H9 (cell line): ENCODE measurements at regions not wholly inside any gene's neighbourhood (a gene's known extent, or its start where the extent isn't known, plus 50 kb on each side); places are given as distances from the start of the nearest gene placed in this dataset.

Source experiments
- DNase-seq: peaks from one replicate; pipeline ENCODE4 v3.0.0-alpha.2; 2017
- H2AFZ ChIP-seq: one replicate; pipeline ENCODE4 v1.6.1; 2013; ENCODE audit warnings: mild to moderate bottlenecking, low read length, control low read depth, moderate library complexity
- H2AK5ac ChIP-seq: 2 replicates; pipeline ENCODE4 v1.6.1; 2013; ENCODE audit warnings: low read length, control low read depth, mixed read lengths; ENCODE audit not compliant: insufficient read length
- H2BK120ac ChIP-seq: one replicate; pipeline ENCODE4 v1.6.1; 2013; ENCODE audit warnings: low read depth, mild to moderate bottlenecking, low read length, control low read depth, inconsistent platforms; ENCODE audit not compliant: poor library complexity, severe bottlenecking
- H2BK12ac ChIP-seq: 2 replicates; pipeline ENCODE4 v1.6.1; 2013; ENCODE audit warnings: low read length, control low read depth, mixed read lengths, low read depth; ENCODE audit not compliant: insufficient read length
- H2BK15ac ChIP-seq: 2 replicates; pipeline ENCODE4 v1.6.1; 2013; ENCODE audit warnings: low read depth, low read length, control low read depth
- H2BK20ac ChIP-seq: one replicate; pipeline ENCODE4 v1.6.1; 2013; ENCODE audit warnings: low read depth, mild to moderate bottlenecking, low read length, control low read depth, inconsistent platforms; ENCODE audit not compliant: poor library complexity, severe bottlenecking
- H2BK5ac ChIP-seq: 2 replicates; pipeline ENCODE4 v1.6.1; 2013; ENCODE audit warnings: low read length, control low read depth, mixed read lengths; ENCODE audit not compliant: insufficient read length
- H3K14ac ChIP-seq: 2 replicates; pipeline ENCODE4 v1.6.1; 2013; ENCODE audit warnings: low read length, control low read depth; ENCODE audit not compliant: insufficient read depth
- H3K18ac ChIP-seq: 2 replicates; pipeline ENCODE4 v1.6.1; 2013; ENCODE audit warnings: low read depth, mild to moderate bottlenecking, mixed read lengths, low read length, control low read depth; ENCODE audit not compliant: insufficient read length
- H3K23ac ChIP-seq: 2 replicates; pipeline ENCODE4 v1.6.1; 2013; ENCODE audit warnings: low read length, control low read depth, mixed read lengths, low read depth; ENCODE audit not compliant: insufficient read length
- H3K23me2 ChIP-seq: 2 replicates; pipeline ENCODE4 v1.6.1; 2013; ENCODE audit warnings: low read depth, mild to moderate bottlenecking, mixed read lengths, low read length, control low read depth; ENCODE audit not compliant: insufficient read length, poor library complexity, severe bottlenecking
- H3K27ac ChIP-seq: 2 replicates; pipeline ENCODE4 v1.5.1; 2013; ENCODE audit warnings: low read length, control low read depth, mixed read lengths, low read depth; ENCODE audit not compliant: insufficient read length
- H3K27me3 ChIP-seq: 2 replicates; pipeline ENCODE4 v1.6.1; 2013; ENCODE audit warnings: low read length, control low read depth, inconsistent platforms; ENCODE audit not compliant: insufficient read depth
- H3K4ac ChIP-seq: 2 replicates; pipeline ENCODE4 v1.6.1; 2013; ENCODE audit warnings: low read depth, mild to moderate bottlenecking, control low read depth, inconsistent platforms, low read length, moderate library complexity
- H3K4me1 ChIP-seq: 2 replicates; pipeline ENCODE4 v1.6.1; 2013; ENCODE audit warnings: low read length, control low read depth, inconsistent platforms; ENCODE audit not compliant: insufficient read depth
- H3K4me2 ChIP-seq: 2 replicates; pipeline ENCODE4 v1.6.1; 2013; ENCODE audit warnings: low read length, control low read depth, mixed read lengths; ENCODE audit not compliant: insufficient read length, insufficient read depth
- H3K56ac ChIP-seq: 2 replicates; pipeline ENCODE4 v1.6.1; 2013; ENCODE audit warnings: low read depth, mild to moderate bottlenecking, mixed read lengths, low read length, control low read depth; ENCODE audit not compliant: insufficient read length
- H3K79me1 ChIP-seq: 2 replicates; pipeline ENCODE4 v1.6.1; 2013; ENCODE audit warnings: low read depth, mild to moderate bottlenecking, moderate library complexity, low read length, control low read depth, inconsistent platforms; ENCODE audit not compliant: insufficient read depth, poor library complexity, severe bottlenecking
- H3K79me2 ChIP-seq: 2 replicates; pipeline ENCODE4 v1.6.1; 2013; ENCODE audit warnings: low read length, control low read depth, inconsistent platforms; ENCODE audit not compliant: insufficient read depth
- H3K9ac ChIP-seq: 2 replicates; pipeline ENCODE4 v1.6.1; 2013; ENCODE audit warnings: low read length, control low read depth, mixed read lengths; ENCODE audit not compliant: insufficient read length; ENCODE audit errors: extremely low read depth
- H3K9me3 ChIP-seq: one replicate; pipeline ENCODE4 v1.6.1; 2013; ENCODE audit warnings: low read depth, low read length, inconsistent platforms; ENCODE audit not compliant: control insufficient read depth
- H3T11ph ChIP-seq: one replicate; pipeline ENCODE4 v1.6.1; 2013; ENCODE audit warnings: mild to moderate bottlenecking, low read length, control low read depth, inconsistent platforms
- H4K20me1 ChIP-seq: one replicate; pipeline ENCODE4 v1.6.1; 2013; ENCODE audit not compliant: control insufficient read depth, insufficient read length, insufficient read depth
- H4K5ac ChIP-seq: 2 replicates; pipeline ENCODE4 v1.6.1; 2013; ENCODE audit warnings: low read depth, mild to moderate bottlenecking, mixed read lengths, low read length, control low read depth; ENCODE audit not compliant: insufficient read length
- H4K8ac ChIP-seq: replicated peaks from 2 replicates; pipeline ENCODE4 v1.6.1; 2013; ENCODE audit warnings: low read length, control low read depth, mixed read lengths, low read depth; ENCODE audit not compliant: insufficient read length
- H4K91ac ChIP-seq: 2 replicates; pipeline ENCODE4 v1.6.1; 2013; ENCODE audit warnings: low read depth, mild to moderate bottlenecking, moderate library complexity, mixed read lengths, low read length, control low read depth; ENCODE audit not compliant: insufficient read length
- H3K27ac Mint-ChIP-seq, 3 experiments: 2 replicates in 2 of 3; 3 replicates in 1 of 3; pipeline ENCODE4 v1.8.0; 2020 to 2021; ENCODE audit warnings: mixed read lengths in 3 of 3, mild to moderate bottlenecking in 1 of 3, moderate library complexity in 1 of 3
- H3K27me3 Mint-ChIP-seq: 2 replicates; pipeline ENCODE4 v1.8.0; 2021; ENCODE audit warnings: low read depth, mild to moderate bottlenecking, moderate library complexity, mixed read lengths
- H3K36me3 Mint-ChIP-seq, 3 experiments: 2 replicates in 2 of 3; 3 replicates in 1 of 3; pipeline ENCODE4 v1.8.0; 2020 to 2021; ENCODE audit warnings: low read depth in 3 of 3, mixed read lengths in 3 of 3; ENCODE audit not compliant: insufficient read depth in 1 of 3
- H3K4me1 Mint-ChIP-seq, 2 experiments: 2 replicates each; pipeline ENCODE4 v1.8.0; 2020; ENCODE audit warnings: mixed read lengths in 2 of 2
- H3K4me3 Mint-ChIP-seq, 2 experiments: 2 replicates in 1 of 2; 3 replicates in 1 of 2; pipeline ENCODE4 v1.8.0; 2020 to 2021; ENCODE audit warnings: mild to moderate bottlenecking in 2 of 2, mixed read lengths in 2 of 2, moderate library complexity in 1 of 2
- H3K9me3 Mint-ChIP-seq, 2 experiments: 2 replicates in 1 of 2; 3 replicates in 1 of 2; pipeline ENCODE4 v1.8.0; 2020; ENCODE audit warnings: mild to moderate bottlenecking in 2 of 2, mixed read lengths in 2 of 2, moderate library complexity in 1 of 2
- WGBS: extraction: QIAGEN DNeasy Blood & Tissue Kit; methylation state at CpG from one replicate; pipeline ENCODE4 v1.1.7; 2013; ENCODE audit warnings: missing lambda C conversion rate, low lambda C conversion rate, mixed read lengths; ENCODE audit not compliant: insufficient read length; ENCODE audit errors: extremely low coverage; 5-methylcytosine and 5-hydroxymethylcytosine counted together
- TF ChIP-seq, protein P1 (sequence below): fragments of 200-600 bp; sonication (generic); conservative IDR thresholded peaks from 3 replicates; pipeline ENCODE4 v1.8.0; 2021; ENCODE audit warnings: antibody characterized with exemption, mild to moderate bottlenecking

DNA sequence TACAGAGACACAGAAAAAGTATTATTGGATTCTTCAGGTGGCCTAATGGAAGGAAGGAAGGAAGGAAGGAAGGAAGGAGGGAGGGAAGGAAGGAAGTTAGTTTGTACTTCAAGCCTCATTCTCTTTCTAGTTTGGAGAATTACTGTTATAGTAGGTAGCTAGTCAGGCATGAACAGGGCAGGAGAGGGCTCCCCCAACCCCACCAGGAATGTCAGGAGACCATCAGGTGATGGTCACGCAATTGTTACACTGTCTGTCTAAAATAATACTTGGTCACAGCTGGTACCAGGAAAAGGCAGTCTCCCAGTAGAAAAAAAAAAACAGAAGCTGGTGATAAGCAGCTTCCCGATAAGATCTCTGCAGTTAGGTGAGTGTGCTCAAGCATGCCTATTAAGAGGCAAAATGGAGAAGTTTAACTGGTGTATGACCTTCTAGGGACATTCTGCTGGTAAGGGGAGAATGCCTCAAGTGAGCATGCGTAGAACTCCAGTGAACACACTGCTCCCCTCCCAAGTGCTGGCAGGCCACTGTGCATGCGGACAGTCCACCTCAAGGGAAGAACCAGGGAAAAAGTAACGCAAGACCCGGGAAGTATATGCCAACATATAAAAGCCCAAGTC lies 358.4 kb upstream of the SOX5 start:
- Mint-ChIP-seq H3K27ac (peak overlapping the region in 2 of 3 experiments; percentile 46 to 70; a peak in 4 of 7 replicates), H3K9me3 (no peaks in the 10 kb centered on the region), H3K27me3 (no peaks in the 10 kb centered on the region), H3K36me3 (peaks cover 0 to 2% (median 2%) of the 10 kb centered on the region in 3 experiments; a peak in 4 of 7 replicates), H3K4me1 (peaks cover 42 to 43% of the 10 kb centered on the region in 2 experiments), H3K4me3 (no peak overlapping the region)
- Histone ChIP-seq H3K4ac (no peak overlapping the region), H3K18ac (no peak overlapping the region), H2AFZ (no peak overlapping the region), H3K79me1 (no peaks in the 10 kb centered on the region), H3K9ac (no peak overlapping the region), H3K14ac (no peak overlapping the region), H3K27ac (no peak overlapping the region), H3K56ac (no peak overlapping the region), H3K79me2 (no peaks in the 10 kb centered on the region), H3K23ac (no peak overlapping the region), H2AK5ac (no peak overlapping the region), H4K8ac (no peak overlapping the region), H2BK120ac (no peak overlapping the region), H4K5ac (no peak overlapping the region), H3K27me3 (no peaks in the 10 kb centered on the region), H3K4me2 (no peak overlapping the region), H2BK12ac (no peak overlapping the region), H2BK20ac (no peak overlapping the region), H4K91ac (no peak overlapping the region), H4K20me1 (no peaks in the 10 kb centered on the region), H3K23me2 (no peaks in the 10 kb centered on the region), H3K9me3 (no peaks in the 10 kb centered on the region), H3T11ph (no peak overlapping the region), H2BK5ac (no peak overlapping the region), H3K4me1 (peaks cover 12% of the 10 kb centered on the region; the same call in 1 of the 2 replicates), H2BK15ac (no peak overlapping the region)
- WGBS: no CpG with 5 or more reads among the region's 6 CpGs
- TF ChIP-seq, protein P1, sequence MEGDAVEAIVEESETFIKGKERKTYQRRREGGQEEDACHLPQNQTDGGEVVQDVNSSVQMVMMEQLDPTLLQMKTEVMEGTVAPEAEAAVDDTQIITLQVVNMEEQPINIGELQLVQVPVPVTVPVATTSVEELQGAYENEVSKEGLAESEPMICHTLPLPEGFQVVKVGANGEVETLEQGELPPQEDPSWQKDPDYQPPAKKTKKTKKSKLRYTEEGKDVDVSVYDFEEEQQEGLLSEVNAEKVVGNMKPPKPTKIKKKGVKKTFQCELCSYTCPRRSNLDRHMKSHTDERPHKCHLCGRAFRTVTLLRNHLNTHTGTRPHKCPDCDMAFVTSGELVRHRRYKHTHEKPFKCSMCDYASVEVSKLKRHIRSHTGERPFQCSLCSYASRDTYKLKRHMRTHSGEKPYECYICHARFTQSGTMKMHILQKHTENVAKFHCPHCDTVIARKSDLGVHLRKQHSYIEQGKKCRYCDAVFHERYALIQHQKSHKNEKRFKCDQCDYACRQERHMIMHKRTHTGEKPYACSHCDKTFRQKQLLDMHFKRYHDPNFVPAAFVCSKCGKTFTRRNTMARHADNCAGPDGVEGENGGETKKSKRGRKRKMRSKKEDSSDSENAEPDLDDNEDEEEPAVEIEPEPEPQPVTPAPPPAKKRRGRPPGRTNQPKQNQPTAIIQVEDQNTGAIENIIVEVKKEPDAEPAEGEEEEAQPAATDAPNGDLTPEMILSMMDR: no peak
- DNase-seq: no peak
